Progenitor cell of endocrine pancreas (in vitro differentiated cells): ENCODE measurements at regions not wholly inside any gene's neighbourhood (a gene's known extent, or its start where the extent isn't known, plus 50 kb on each side); places are given as distances from the start of the nearest gene placed in this dataset.

Experiments used
- DNase-seq: peaks from one replicate; pipeline ENCODE4 v3.0.0; 2021; ENCODE audit warnings: low spot score; ENCODE audit not compliant: unreplicated experiment
- H3K27ac Mint-ChIP-seq: 2 replicates; pipeline ENCODE4 v1.8.0; 2021; ENCODE audit warnings: mild to moderate bottlenecking, moderate library complexity, mixed read lengths
- H3K27me3 Mint-ChIP-seq: 2 replicates; pipeline ENCODE4 v1.8.0; 2021; ENCODE audit warnings: mixed read lengths
- H3K36me3 Mint-ChIP-seq: 2 replicates; pipeline ENCODE4 v1.8.0; 2022; ENCODE audit warnings: mixed read lengths; ENCODE audit not compliant: insufficient read depth
- H3K4me1 Mint-ChIP-seq: 2 replicates; pipeline ENCODE4 v1.8.0; 2021; ENCODE audit warnings: low read depth, mixed read lengths
- H3K4me3 Mint-ChIP-seq: 2 replicates; pipeline ENCODE4 v1.8.0; 2021; ENCODE audit warnings: low read depth, mild to moderate bottlenecking, moderate library complexity, mixed read lengths
- H3K9me3 Mint-ChIP-seq: 2 replicates; pipeline ENCODE4 v1.8.0; 2021; ENCODE audit warnings: low read depth, mixed read lengths
- TF ChIP-seq, protein P1 (sequence below): fragments of 200-600 bp; sonication (generic); IDR thresholded peaks from one replicate; pipeline ENCODE4 v1.5.0; 2021; ENCODE audit warnings: antibody characterized with exemption, mild to moderate bottlenecking; ENCODE audit not compliant: unreplicated experiment

DNA sequence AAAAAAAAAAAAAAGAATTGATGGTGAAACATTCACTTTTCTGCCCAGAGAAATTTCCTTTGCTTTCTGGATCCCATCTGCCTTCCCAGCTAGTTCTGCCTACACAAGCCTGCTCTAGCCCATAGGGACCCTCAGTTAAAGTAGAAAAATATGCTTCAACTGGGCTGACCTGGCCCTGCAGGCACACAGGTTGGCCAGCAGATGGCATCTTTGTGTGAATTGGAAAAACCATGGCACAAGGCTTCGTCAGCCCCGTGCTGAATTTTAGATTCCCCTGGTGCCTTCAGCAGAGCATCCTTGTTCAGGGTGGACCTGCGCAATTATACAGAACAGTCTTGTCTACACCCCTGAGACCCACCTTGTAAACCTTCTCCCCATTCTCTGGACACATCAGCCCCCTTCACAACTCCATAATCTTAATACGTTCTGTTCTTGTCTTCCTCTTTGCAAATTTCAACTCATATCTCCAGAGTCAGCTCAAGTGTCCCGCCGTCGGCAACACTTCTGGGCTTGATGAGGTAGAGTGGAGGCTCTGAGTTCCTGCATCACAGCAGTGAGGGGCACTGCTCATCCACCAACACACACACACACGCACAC is 114.5 kb downstream of the INSIG2 start:
- no peak overlapping the region for H3K27ac Mint-ChIP-seq
- peaks cover 28% of the 10 kb centered on the region for H3K27me3 Mint-ChIP-seq
- H3K4me3 Mint-ChIP-seq = no peak overlapping the region
- peaks cover 2% of the 10 kb centered on the region for H3K4me1 Mint-ChIP-seq
- DNase-seq = peak; percentile 52
- no peaks in the 10 kb centered on the region for H3K36me3 Mint-ChIP-seq
- H3K9me3 Mint-ChIP-seq = no peaks in the 10 kb centered on the region
- TF ChIP-seq, protein P1, sequence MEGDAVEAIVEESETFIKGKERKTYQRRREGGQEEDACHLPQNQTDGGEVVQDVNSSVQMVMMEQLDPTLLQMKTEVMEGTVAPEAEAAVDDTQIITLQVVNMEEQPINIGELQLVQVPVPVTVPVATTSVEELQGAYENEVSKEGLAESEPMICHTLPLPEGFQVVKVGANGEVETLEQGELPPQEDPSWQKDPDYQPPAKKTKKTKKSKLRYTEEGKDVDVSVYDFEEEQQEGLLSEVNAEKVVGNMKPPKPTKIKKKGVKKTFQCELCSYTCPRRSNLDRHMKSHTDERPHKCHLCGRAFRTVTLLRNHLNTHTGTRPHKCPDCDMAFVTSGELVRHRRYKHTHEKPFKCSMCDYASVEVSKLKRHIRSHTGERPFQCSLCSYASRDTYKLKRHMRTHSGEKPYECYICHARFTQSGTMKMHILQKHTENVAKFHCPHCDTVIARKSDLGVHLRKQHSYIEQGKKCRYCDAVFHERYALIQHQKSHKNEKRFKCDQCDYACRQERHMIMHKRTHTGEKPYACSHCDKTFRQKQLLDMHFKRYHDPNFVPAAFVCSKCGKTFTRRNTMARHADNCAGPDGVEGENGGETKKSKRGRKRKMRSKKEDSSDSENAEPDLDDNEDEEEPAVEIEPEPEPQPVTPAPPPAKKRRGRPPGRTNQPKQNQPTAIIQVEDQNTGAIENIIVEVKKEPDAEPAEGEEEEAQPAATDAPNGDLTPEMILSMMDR = peak; percentile 84

DNA sequence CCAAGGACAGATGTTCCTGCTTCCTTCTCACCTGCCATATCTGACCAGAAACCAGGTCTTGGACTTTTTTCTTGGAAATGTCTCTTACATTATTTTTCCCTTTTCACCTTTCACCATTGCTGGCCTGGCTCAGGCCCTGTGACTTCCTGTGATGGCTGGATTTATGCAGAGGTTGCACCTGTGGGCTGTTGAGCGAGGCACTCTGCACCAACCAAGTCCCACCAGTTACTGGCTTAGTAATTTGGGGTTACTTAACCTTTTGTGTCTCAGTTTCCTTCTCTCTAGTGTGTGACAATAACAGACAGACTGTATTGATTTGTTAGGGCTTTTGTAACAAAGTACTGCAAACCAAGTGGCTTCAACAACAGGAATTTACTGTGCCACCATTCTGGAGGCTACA is 110.0 kb downstream of the INSIG2 start:
- Mint-ChIP-seq H3K36me3 (no peaks in the 10 kb centered on the region), H3K4me1 (peaks cover 7% of the 10 kb centered on the region), H3K27ac (no peak overlapping the region), H3K4me3 (no peak overlapping the region), H3K27me3 (peaks cover 15% of the 10 kb centered on the region), H3K9me3 (no peaks in the 10 kb centered on the region)
- TF ChIP-seq, protein P1 = no peak
- DNase-seq = no peak

DNA sequence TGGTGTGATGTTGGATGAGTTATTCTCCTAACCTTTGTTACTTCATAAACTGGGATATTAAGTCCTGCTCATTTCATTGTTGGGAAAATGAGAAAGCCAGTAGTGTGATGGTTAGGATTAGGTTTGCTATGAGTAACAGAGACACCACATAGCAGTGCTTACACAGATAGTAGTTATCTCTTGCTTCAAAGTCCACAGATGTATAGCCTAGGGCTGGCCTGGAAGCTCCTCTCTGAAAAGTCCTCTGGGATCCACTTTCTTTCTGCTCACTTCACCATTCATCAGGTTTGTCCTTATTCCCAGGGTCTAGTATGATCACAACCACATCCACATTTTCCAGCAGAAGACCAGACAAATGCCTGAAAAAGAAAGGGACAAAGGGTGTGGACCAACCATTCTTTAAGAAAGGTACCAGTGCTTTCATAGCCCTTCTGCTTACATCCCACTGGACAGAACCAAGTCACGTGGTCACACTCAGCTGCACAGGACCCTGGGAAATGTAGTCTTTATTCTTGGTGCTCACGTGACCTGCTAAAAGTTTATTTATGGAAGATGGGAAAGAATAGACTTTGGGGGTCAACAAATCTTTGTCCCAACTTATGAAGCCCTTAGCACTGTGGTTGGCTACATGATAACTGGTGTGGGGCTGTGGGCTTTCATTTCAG is 108.9 kb downstream of the INSIG2 start:
- no peak for DNase-seq
- H3K9me3 Mint-ChIP-seq = no peaks in the 10 kb centered on the region

DNA sequence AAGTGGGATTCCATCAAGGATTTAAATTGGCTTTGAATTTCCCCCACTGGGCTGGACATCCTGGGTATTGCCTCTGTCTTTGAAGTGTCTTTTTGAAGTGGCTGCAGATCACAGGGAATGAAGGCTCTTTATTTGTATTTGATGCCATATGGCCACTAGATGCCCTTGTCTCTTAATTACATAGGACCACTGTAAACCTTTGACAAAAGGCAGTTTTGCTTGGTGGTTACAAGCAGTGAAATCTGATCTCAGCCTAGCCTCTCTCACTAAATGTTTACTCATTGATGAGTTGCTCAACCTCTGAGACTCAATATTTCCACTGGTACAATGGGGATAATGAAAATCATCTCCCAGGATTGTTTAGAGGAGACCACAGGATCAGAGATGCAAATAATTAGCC is 102.2 kb downstream of the INSIG2 start:
- Mint-ChIP-seq H3K4me3 (no peak overlapping the region), H3K4me1 (peaks cover 3% of the 10 kb centered on the region), H3K9me3 (no peaks in the 10 kb centered on the region), H3K36me3 (no peaks in the 10 kb centered on the region), H3K27ac (no peak overlapping the region), H3K27me3 (peaks cover 3% of the 10 kb centered on the region)
- TF ChIP-seq, protein P1 = no peak
- no peak for DNase-seq

More for the DNA sequence above, 108.9 kb downstream of the INSIG2 start:
- Mint-ChIP-seq H3K4me3 (no peak overlapping the region), H3K27me3 (peaks cover 10% of the 10 kb centered on the region), H3K4me1 (peaks cover 7% of the 10 kb centered on the region), H3K36me3 (no peaks in the 10 kb centered on the region), H3K27ac (no peak overlapping the region)
- TF ChIP-seq, protein P1 = no peak

DNA sequence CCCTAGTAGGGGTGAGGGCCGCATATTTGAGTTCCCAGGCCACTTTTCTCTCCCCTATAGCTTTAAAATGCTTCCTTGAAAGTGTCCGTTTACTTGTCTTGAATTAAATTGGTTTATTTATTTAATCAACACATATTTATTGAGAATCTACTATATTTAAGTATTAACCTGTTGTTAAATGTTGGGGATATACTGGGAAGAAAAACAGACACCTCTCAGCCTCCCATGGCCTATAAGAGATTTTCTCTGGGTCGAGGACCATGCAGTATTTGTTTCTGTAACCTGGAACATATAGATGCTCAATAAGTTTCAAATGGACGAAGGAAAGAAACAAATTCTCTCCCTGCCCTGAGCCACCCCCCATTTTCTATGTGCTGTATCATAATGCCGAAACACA is 98.6 kb downstream of the INSIG2 start:
- peak overlapping the region; percentile 83 for H3K4me3 Mint-ChIP-seq
- H3K36me3 Mint-ChIP-seq = no peaks in the 10 kb centered on the region
- peak overlapping the region; percentile 97 for H3K27ac Mint-ChIP-seq
- no peaks in the 10 kb centered on the region for H3K9me3 Mint-ChIP-seq
- TF ChIP-seq, protein P1 = no peak
- DNase-seq = no peak
- peaks cover 3% of the 10 kb centered on the region for H3K27me3 Mint-ChIP-seq
- peaks cover 21% of the 10 kb centered on the region for H3K4me1 Mint-ChIP-seq
